ENCODE measurements at regions not wholly inside any gene's neighbourhood (a gene's known extent, or its start where the extent isn't known, plus 50 kb on each side); places are given as distances from the start of the nearest gene placed in this dataset.
A peak's percentile ranks its signal among the peaks of the same experiment; 100 is the strongest.
"Not testable (repeated sequence)": the region's sequence is repeated elsewhere in the genome, so short reads cannot be mapped to it uniquely, and the experiment has no call there.

- DNase-seq (ENCODE audit: low read depth): no peak
- TF ChIP-seq CTCF (conservative IDR thresholded peaks at IDR 0.05; ENCODE audit: low read depth, low read length): no peak
- no peak overlapping the region for H3K4me3 ChIP-seq (ENCODE audit: low read depth, low read length)
These were observed 467.4 kb upstream of the FOXG1 start for GRCh38 chr14:28299227-28299626.

DNA sequence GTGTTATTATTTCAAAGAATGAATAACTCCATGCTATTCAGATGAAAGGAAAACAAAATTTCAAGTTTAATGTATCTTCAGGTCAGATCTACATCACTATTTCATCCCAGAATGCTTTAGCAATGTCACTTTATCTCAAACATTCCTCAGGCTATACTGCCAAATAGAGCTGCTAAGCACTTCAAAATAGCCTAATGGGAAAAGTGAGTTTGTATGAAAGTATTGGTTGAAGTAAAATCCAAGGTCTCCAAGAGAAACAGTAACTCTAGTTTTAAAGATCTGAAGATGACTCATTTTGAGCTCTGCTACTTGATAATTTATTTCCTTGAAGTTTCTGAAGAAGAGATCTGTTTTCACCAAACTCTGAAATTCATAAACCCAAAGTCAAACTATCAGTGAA is 466.2 kb upstream of the FOXG1 start:
- no peak for TF ChIP-seq CTCF (conservative IDR thresholded peaks at IDR 0.05; ENCODE audit: low read depth, low read length)
- no peak for DNase-seq (ENCODE audit: low read depth)
- no peak overlapping the region for H3K4me3 ChIP-seq (ENCODE audit: low read depth, low read length)

GRCh38 chr14:28301179-28301578 is 465.4 kb upstream of the FOXG1 start:
- DNase-seq (ENCODE audit: low read depth): no peak
- H3K4me3 ChIP-seq (ENCODE audit: low read depth, low read length): no peak overlapping the region
- TF ChIP-seq CTCF (conservative IDR thresholded peaks at IDR 0.05; ENCODE audit: low read depth, low read length): no peak

DNA sequence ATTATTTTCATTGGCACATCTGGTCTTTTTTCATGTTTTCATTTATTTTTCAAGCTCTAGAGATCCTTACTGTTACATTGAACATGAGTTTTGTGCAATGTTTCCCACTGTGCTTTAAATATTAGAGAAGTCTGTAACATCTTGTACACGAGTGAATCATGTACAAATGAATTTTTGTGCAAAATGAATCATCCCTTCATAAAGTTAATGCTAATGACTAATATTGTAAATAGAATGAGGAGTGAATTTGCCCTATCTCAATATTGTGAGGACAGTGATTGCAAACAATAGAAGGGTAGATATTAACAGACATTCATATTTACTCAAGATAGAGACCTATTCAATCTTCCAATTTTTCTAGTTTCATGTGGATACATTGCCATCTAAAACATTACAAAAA is 463.3 kb upstream of the FOXG1 start:
- no peak overlapping the region for H3K4me3 ChIP-seq (ENCODE audit: low read depth, low read length)
- DNase-seq (ENCODE audit: low read depth): no peak
- no peak for TF ChIP-seq CTCF (conservative IDR thresholded peaks at IDR 0.05; ENCODE audit: low read depth, low read length)

DNA sequence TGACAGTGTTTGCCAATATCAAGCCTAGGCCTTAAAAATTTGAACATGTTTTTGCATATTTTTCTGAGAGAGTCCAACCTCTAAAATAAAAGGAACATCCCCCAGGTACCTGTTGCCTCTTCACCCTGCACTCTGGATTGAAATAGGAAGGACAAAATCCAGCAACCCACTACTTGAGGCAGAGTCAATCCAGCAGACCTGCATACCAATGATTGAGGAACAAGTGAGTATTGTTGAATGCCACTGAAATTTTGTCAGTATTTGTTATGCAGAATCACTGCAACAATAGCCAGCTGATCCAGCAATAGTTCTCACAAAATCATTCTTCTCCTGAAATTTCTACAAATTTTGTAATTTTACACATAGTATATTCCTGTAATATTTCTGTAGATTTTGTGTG is 460.6 kb upstream of the FOXG1 start:
- no peak for DNase-seq (ENCODE audit: low read depth)
- no peak overlapping the region for H3K4me3 ChIP-seq (ENCODE audit: low read depth, low read length)
- TF ChIP-seq CTCF (conservative IDR thresholded peaks at IDR 0.05; ENCODE audit: low read depth, low read length): no peak

DNA sequence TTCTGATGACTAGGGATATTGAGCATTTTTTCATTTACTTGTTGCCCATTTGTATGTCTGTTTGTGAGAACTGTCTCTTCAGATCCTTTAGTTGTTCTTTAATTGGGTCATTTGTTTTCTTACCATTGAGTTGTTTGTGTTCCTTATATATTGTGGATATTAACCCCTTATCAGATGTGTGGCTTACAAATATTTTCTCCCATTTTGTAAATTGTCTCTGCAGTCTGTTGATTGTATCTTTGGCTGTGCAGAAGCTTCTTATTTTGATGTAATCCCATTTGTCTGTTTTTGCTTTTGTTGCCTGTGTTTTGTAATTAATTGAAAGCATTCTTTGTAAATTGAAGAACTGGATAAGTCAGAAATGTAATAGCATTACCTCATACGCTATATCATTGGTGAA is 459.1 kb upstream of the FOXG1 start:
- TF ChIP-seq CTCF (conservative IDR thresholded peaks at IDR 0.05; ENCODE audit: low read depth, low read length): no peak
- H3K4me3 ChIP-seq (ENCODE audit: low read depth, low read length): no peak overlapping the region

DNA sequence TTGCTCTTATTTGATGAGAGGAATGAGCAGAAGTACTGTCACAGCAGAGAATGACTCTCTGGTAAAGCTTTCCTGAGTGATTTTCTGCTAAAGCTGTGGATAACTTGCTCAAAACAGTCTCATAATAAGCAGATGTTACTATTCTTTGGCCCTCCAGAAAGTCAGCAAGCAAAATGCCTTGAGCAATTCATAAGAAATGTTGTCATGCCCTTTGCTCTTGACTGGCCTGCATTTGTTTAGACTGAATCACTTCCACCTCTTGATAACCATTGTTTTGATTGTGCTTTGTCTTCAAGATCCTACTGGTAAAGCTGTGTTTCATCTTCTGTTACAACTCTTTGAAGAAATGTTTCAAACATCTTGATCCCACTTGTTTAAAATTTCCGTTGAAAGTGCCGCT is 457.9 kb upstream of the FOXG1 start:
- DNase-seq (ENCODE audit: low read depth): peak; percentile 20
- no peak for TF ChIP-seq CTCF (conservative IDR thresholded peaks at IDR 0.05; ENCODE audit: low read depth, low read length)
- H3K4me3 ChIP-seq (ENCODE audit: low read depth, low read length): no peak overlapping the region

More for the DNA sequence above, 459.1 kb upstream of the FOXG1 start:
- DNase-seq (ENCODE audit: low read depth): no peak

- H3K4me3 ChIP-seq (ENCODE audit: low read depth, low read length); DNase-seq (ENCODE audit: low read depth): not testable (repeated sequence)
These were observed 448.5 kb upstream of the FOXG1 start for GRCh38 chr14:28317890-28318675.
